ENCODE measurements at regions not wholly inside any gene's neighbourhood (a gene's known extent, or its start where the extent isn't known, plus 50 kb on each side); places are given as distances from the start of the nearest gene placed in this dataset.

- no peak overlapping the region for H2AFZ ChIP-seq (ENCODE audit: low read length)
- H3K27me3 ChIP-seq (ENCODE audit: low read length), result peaks cover 6% of the 10 kb centered on the region
- DNase-seq, result no peak
- no peaks in the 10 kb centered on the region for H3K36me3 ChIP-seq (ENCODE audit: low read depth, low read length)
- H3K27ac ChIP-seq (ENCODE audit: low read length), result no peak overlapping the region
- H3K9ac ChIP-seq (ENCODE audit: low read length), result no peak overlapping the region
- no peak for TF ChIP-seq EZH2 (IDR thresholded peaks at IDR 0.05; ENCODE audit: low read length, unreplicated experiment)
- TF ChIP-seq CTCF (conservative IDR thresholded peaks at IDR 0.05; ENCODE audit: low read depth, low read length), result no peak
- TF ChIP-seq EZH2phosphoT487 (IDR thresholded peaks at IDR 0.05; ENCODE audit: borderline replicate concordance, low read length), result no peak
- no peaks in the 10 kb centered on the region for H3K9me2 ChIP-seq (replicated peaks; ENCODE audit: low read length)
- no peaks in the 10 kb centered on the region for H3K4me1 ChIP-seq (ENCODE audit: insufficient read depth, low read length)
- POLR2A ChIA-PET (ENCODE audit: unreplicated experiment), result no interaction called here
- CTCF ChIA-PET, result no interaction called here
- no peaks in the 10 kb centered on the region for H3F3A ChIP-seq (ENCODE audit: low read length, unreplicated experiment)
- intact Hi-C loops (cut with micrococcal nuclease), result no loop called here
- no peaks in the 10 kb centered on the region for H4K20me1 ChIP-seq (ENCODE audit: low read length)
- ATAC-seq, result no peak
- no peak overlapping the region for H3K4me3 ChIP-seq (ENCODE audit: low read length)
- BruUV-seq (replicated peaks), result no TSS peak
- H3K4me2 ChIP-seq (ENCODE audit: low read length), result no peak overlapping the region
- H3K79me2 ChIP-seq (ENCODE audit: low read length), result no peaks in the 10 kb centered on the region
- no peaks in the 10 kb centered on the region for H3K9me3 ChIP-seq (ENCODE audit: low read length)
Measured at GRCh38 chr4:145352438-145353145, 129.1 kb upstream of the SMAD1 start.

- no peaks in the 10 kb centered on the region for H3K79me2 ChIP-seq (ENCODE audit: low read length)
- no peaks in the 10 kb centered on the region for H3K36me3 ChIP-seq (ENCODE audit: low read depth, low read length)
- no peak overlapping the region for H3K4me2 ChIP-seq (ENCODE audit: low read length)
- H3K9ac ChIP-seq (ENCODE audit: low read length), result no peak overlapping the region
- intact Hi-C loops (cut with micrococcal nuclease), result no loop called here
- no peaks in the 10 kb centered on the region for H3F3A ChIP-seq (ENCODE audit: low read length, unreplicated experiment)
- H3K4me1 ChIP-seq (ENCODE audit: insufficient read depth, low read length), result no peaks in the 10 kb centered on the region
- H3K4me3 ChIP-seq (ENCODE audit: low read length), result no peak overlapping the region
- no peak overlapping the region for H3K27ac ChIP-seq (ENCODE audit: low read length)
- POLR2A ChIA-PET (ENCODE audit: unreplicated experiment), result no interaction called here
- TF ChIP-seq EZH2 (IDR thresholded peaks at IDR 0.05; ENCODE audit: low read length, unreplicated experiment), result no peak
- no peak for TF ChIP-seq CTCF (conservative IDR thresholded peaks at IDR 0.05; ENCODE audit: low read depth, low read length)
- TF ChIP-seq EZH2phosphoT487 (IDR thresholded peaks at IDR 0.05; ENCODE audit: borderline replicate concordance, low read length), result no peak
- H3K9me3 ChIP-seq (ENCODE audit: low read length), result no peaks in the 10 kb centered on the region
- ATAC-seq (no peak), DNase-seq (no peak)
- CTCF ChIA-PET, result no interaction called here
- no TSS peak for BruUV-seq (replicated peaks)
- H4K20me1 ChIP-seq (ENCODE audit: low read length), result no peaks in the 10 kb centered on the region
- H3K9me2 ChIP-seq (replicated peaks; ENCODE audit: low read length), result no peaks in the 10 kb centered on the region
- H3K27me3 ChIP-seq (ENCODE audit: low read length), result peaks cover 6% of the 10 kb centered on the region
- no peak overlapping the region for H2AFZ ChIP-seq (ENCODE audit: low read length)
Measured at GRCh38 chr4:145351922-145352321, 129.7 kb upstream of the SMAD1 start.

GRCh38 chr4:145351162-145351561 is 130.5 kb upstream of the SMAD1 start:
- DNase-seq (no peak), ATAC-seq (no peak)
- no peak overlapping the region for H2AFZ ChIP-seq (ENCODE audit: low read length)
- H3K4me2 ChIP-seq (ENCODE audit: low read length), result no peak overlapping the region
- H3K9ac ChIP-seq (ENCODE audit: low read length), result no peak overlapping the region
- H3K27ac ChIP-seq (ENCODE audit: low read length), result no peak overlapping the region
- H3F3A ChIP-seq (ENCODE audit: low read length, unreplicated experiment), result no peaks in the 10 kb centered on the region
- TF ChIP-seq EZH2phosphoT487 (IDR thresholded peaks at IDR 0.05; ENCODE audit: borderline replicate concordance, low read length) (no peak), CTCF (conservative IDR thresholded peaks at IDR 0.05; ENCODE audit: low read depth, low read length) (no peak), EZH2 (IDR thresholded peaks at IDR 0.05; ENCODE audit: low read length, unreplicated experiment) (no peak)
- no peaks in the 10 kb centered on the region for H3K9me2 ChIP-seq (replicated peaks; ENCODE audit: low read length)
- no TSS peak for BruUV-seq (replicated peaks)
- ChIA-PET CTCF (no interaction called here), POLR2A (ENCODE audit: unreplicated experiment) (no interaction called here)
- no peaks in the 10 kb centered on the region for H3K79me2 ChIP-seq (ENCODE audit: low read length)
- peaks cover 6% of the 10 kb centered on the region for H3K27me3 ChIP-seq (ENCODE audit: low read length)
- no peaks in the 10 kb centered on the region for H4K20me1 ChIP-seq (ENCODE audit: low read length)
- intact Hi-C loops (cut with micrococcal nuclease), result no loop called here
- H3K4me1 ChIP-seq (ENCODE audit: insufficient read depth, low read length), result no peaks in the 10 kb centered on the region
- no peaks in the 10 kb centered on the region for H3K36me3 ChIP-seq (ENCODE audit: low read depth, low read length)
- H3K9me3 ChIP-seq (ENCODE audit: low read length), result no peaks in the 10 kb centered on the region
- no peak overlapping the region for H3K4me3 ChIP-seq (ENCODE audit: low read length)

All from PC-3 (cell line).